ENCODE measurements at regions not wholly inside any gene's neighbourhood (a gene's known extent, or its start where the extent isn't known, plus 50 kb on each side); places are given as distances from the start of the nearest gene placed in this dataset.

- TF ChIP-seq ZFP30 (CRISPR knock-in tag; IDR thresholded peaks at IDR 0.05) = no peak
- TF ChIP-seq, protein P1, sequence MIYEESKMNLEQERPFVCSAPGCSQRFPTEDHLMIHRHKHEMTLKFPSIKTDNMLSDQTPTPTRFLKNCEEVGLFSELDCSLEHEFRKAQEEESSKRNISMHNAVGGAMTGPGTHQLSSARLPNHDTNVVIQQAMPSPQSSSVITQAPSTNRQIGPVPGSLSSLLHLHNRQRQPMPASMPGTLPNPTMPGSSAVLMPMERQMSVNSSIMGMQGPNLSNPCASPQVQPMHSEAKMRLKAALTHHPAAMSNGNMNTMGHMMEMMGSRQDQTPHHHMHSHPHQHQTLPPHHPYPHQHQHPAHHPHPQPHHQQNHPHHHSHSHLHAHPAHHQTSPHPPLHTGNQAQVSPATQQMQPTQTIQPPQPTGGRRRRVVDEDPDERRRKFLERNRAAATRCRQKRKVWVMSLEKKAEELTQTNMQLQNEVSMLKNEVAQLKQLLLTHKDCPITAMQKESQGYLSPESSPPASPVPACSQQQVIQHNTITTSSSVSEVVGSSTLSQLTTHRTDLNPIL (CRISPR knock-in tag; IDR thresholded peaks at IDR 0.05; ENCODE audit: low read depth) = no peak
These were observed 170.0 kb upstream of the ZNF184 start for GRCh38 chr6:27642744-27643456.
